HG02763 (cell line): ENCODE measurements at regions not wholly inside any gene's neighbourhood (a gene's known extent, or its start where the extent isn't known, plus 50 kb on each side); places are given as distances from the start of the nearest gene placed in this dataset.
"Not testable (repeated sequence)": the region's sequence is repeated elsewhere in the genome, so short reads cannot be mapped to it uniquely, and the experiment has no call there.

Experiments used
- ATAC-seq: cut with Tn5 transposase; IDR thresholded peaks from one replicate; pipeline ENCODE4 v1.9.1; 2021; ENCODE audit warnings: mild to moderate bottlenecking, moderate library complexity; ENCODE audit not compliant: unreplicated experiment

- no peak for ATAC-seq
These were observed 265.6 kb upstream of the SFSWAP start for GRCh38 chr12:131445184-131445774.

GRCh38 chr12:131445795-131446194, 265.1 kb upstream of the SFSWAP start:
- no peak for ATAC-seq

GRCh38 chr12:131447636-131448035, 263.3 kb upstream of the SFSWAP start:
- not testable (repeated sequence) for ATAC-seq

GRCh38 chr12:131448254-131448795, 262.6 kb upstream of the SFSWAP start:
- no peak for ATAC-seq

GRCh38 chr12:131449027-131449426, 261.9 kb upstream of the SFSWAP start:
- ATAC-seq = no peak

GRCh38 chr12:131452444-131452860, 258.4 kb upstream of the SFSWAP start:
- ATAC-seq = no peak

- ATAC-seq = peak; percentile 68
These were observed 256.3 kb upstream of the SFSWAP start for GRCh38 chr12:131454418-131455217.

- no peak for ATAC-seq
These were observed 255.7 kb upstream of the SFSWAP start for GRCh38 chr12:131455218-131455506.

GRCh38 chr12:131455581-131456110, 255.2 kb upstream of the SFSWAP start:
- ATAC-seq = no peak

GRCh38 chr12:131456301-131457027, 254.4 kb upstream of the SFSWAP start:
- ATAC-seq = no peak

GRCh38 chr12:131457028-131457310, 253.9 kb upstream of the SFSWAP start:
- ATAC-seq = no peak

- ATAC-seq = no peak
These were observed 253.4 kb upstream of the SFSWAP start for GRCh38 chr12:131457331-131458047.

GRCh38 chr12:131458048-131458374, 252.9 kb upstream of the SFSWAP start:
- ATAC-seq = no peak

- ATAC-seq = no peak
These were observed 251.7 kb upstream of the SFSWAP start for GRCh38 chr12:131458931-131459772.

- ATAC-seq = no peak
These were observed 251.0 kb upstream of the SFSWAP start for GRCh38 chr12:131459773-131460365.

- ATAC-seq = no peak
These were observed 250.4 kb upstream of the SFSWAP start for GRCh38 chr12:131460520-131460919.

- no peak for ATAC-seq
These were observed 249.8 kb upstream of the SFSWAP start for GRCh38 chr12:131461096-131461495.

GRCh38 chr12:131463174-131463573, 247.7 kb upstream of the SFSWAP start:
- no peak for ATAC-seq

GRCh38 chr12:131464081-131464480, 246.8 kb upstream of the SFSWAP start:
- no peak for ATAC-seq

GRCh38 chr12:131466306-131466705, 244.6 kb upstream of the SFSWAP start:
- ATAC-seq = no peak
